Testis (tissue), 2 donors: ENCODE measurements at regions not wholly inside any gene's neighbourhood (a gene's known extent, or its start where the extent isn't known, plus 50 kb on each side); places are given as distances from the start of the nearest gene placed in this dataset.

Source experiments
- DNase-seq: peaks from one replicate; pipeline ENCODE4 v3.0.0-alpha.2; 2019
- H3K27ac ChIP-seq, 2 donors: fragments of 200-600 bp; sonication (generic); one replicate each; pipeline ENCODE4 v1.5.1; 2019
- H3K27me3 ChIP-seq: fragments of 200-600 bp; sonication (generic); one replicate; pipeline ENCODE4 v1.5.1; 2019
- H3K36me3 ChIP-seq: fragments of 200-600 bp; sonication (generic); one replicate; pipeline ENCODE4 v1.5.1; 2017; ENCODE audit warnings: low read depth; ENCODE audit errors: missing control alignments
- H3K4me1 ChIP-seq: fragments of 200-600 bp; sonication (generic); one replicate; pipeline ENCODE4 v1.5.1; 2019
- H3K4me3 ChIP-seq, 2 donors: fragments of 200-600 bp; sonication (generic); one replicate each; pipeline ENCODE4 v1.5.1; 2017 to 2019
- H3K9me3 ChIP-seq: fragments of 200-600 bp; sonication (generic); one replicate; pipeline ENCODE4 v1.5.1; 2017
- CTCF ChIP-seq, 3 experiments: fragments of 450-650 bp in 2 of 3; fragments of 200-600 bp in 1 of 3; sonication (generic) in 1 of 3; IDR thresholded peaks; one replicate each; pipeline ENCODE4 v1.5.1; 2016 to 2019; ENCODE audit warnings: antibody characterized with exemption in 3 of 3, mild to moderate bottlenecking in 2 of 3, moderate library complexity in 1 of 3
- POLR2A ChIP-seq: fragments of 450-650 bp; IDR thresholded peaks from one replicate; pipeline ENCODE4 v1.6.1; 2017; ENCODE audit warnings: antibody characterized with exemption, mild to moderate bottlenecking, moderate library complexity
- WGBS, 2 donors: methylation state at CpG; one replicate each; pipeline ENCODE4 v1.1.5; 2018; 5-methylcytosine and 5-hydroxymethylcytosine counted together
- intact Hi-C: fragments of 100-400 bp; cut with DNase I; formaldehyde crosslinking; loops from one replicate; pipeline ENCODE4 v1.15.1; 2023; ENCODE audit warnings: low total_unique reads

GRCh38 chr12:19951664-19952063 is 416.7 kb upstream of the PDE3A start:
- Histone ChIP-seq H3K4me3 (no peak overlapping the region), H3K36me3 (no peaks in the 10 kb centered on the region), H3K27me3 (no peaks in the 10 kb centered on the region), H3K4me1 (no peaks in the 10 kb centered on the region), H3K27ac (no peak overlapping the region), H3K9me3 (no peaks in the 10 kb centered on the region)
- TF ChIP-seq CTCF (IDR thresholded peaks at IDR 0.05) (no peak), POLR2A (no peak)
- no peak for DNase-seq
- 62 to 67% methylated on average over 4 of the region's 4 CpGs for WGBS, 2 donors
- intact Hi-C loops = no loop called here

GRCh38 chr12:19953734-19954133 is 414.6 kb upstream of the PDE3A start:
- intact Hi-C loops = no loop called here
- no peak overlapping the region for H3K4me3 ChIP-seq
- DNase-seq = no peak
- H3K9me3 ChIP-seq = no peaks in the 10 kb centered on the region
- H3K27me3 ChIP-seq = no peaks in the 10 kb centered on the region
- H3K36me3 ChIP-seq = no peaks in the 10 kb centered on the region
- WGBS, 2 donors = 55 to 79% methylated on average over 1 of the region's 1 CpG
- H3K4me1 ChIP-seq = no peaks in the 10 kb centered on the region
- H3K27ac ChIP-seq = no peak overlapping the region
- TF ChIP-seq CTCF (IDR thresholded peaks at IDR 0.05) (no peak), POLR2A (no peak)

- H3K36me3 ChIP-seq = no peaks in the 10 kb centered on the region
- no peaks in the 10 kb centered on the region for H3K27me3 ChIP-seq
- no peak overlapping the region for H3K27ac ChIP-seq
- no peaks in the 10 kb centered on the region for H3K4me1 ChIP-seq
- intact Hi-C loops = no loop called here
- TF ChIP-seq POLR2A = no peak
- TF ChIP-seq CTCF (IDR thresholded peaks at IDR 0.05) = no peak
- H3K4me3 ChIP-seq = no peak overlapping the region
- no peaks in the 10 kb centered on the region for H3K9me3 ChIP-seq
- no peak for DNase-seq
- WGBS, 2 donors = 94 to 96% methylated on average over 4 of the region's 4 CpGs
Observed at GRCh38 chr12:19954163-19954562, 414.2 kb upstream of the PDE3A start.

- Histone ChIP-seq H3K9me3 (no peaks in the 10 kb centered on the region), H3K36me3 (no peaks in the 10 kb centered on the region), H3K4me1 (no peaks in the 10 kb centered on the region), H3K27me3 (no peaks in the 10 kb centered on the region), H3K27ac (no peak overlapping the region), H3K4me3 (no peak overlapping the region)
- WGBS, 2 donors = 75 to 84% methylated on average over 6 of the region's 6 CpGs
- intact Hi-C loops = no loop called here
- TF ChIP-seq POLR2A (no peak), CTCF (IDR thresholded peaks at IDR 0.05) (no peak)
- no peak for DNase-seq
Observed at GRCh38 chr12:19957308-19958125, 410.8 kb upstream of the PDE3A start.

GRCh38 chr12:19958389-19958788 is 409.9 kb upstream of the PDE3A start:
- DNase-seq = no peak
- H3K27me3 ChIP-seq = no peaks in the 10 kb centered on the region
- 92 to 100% methylated on average over 1 of the region's 1 CpG for WGBS, 2 donors
- no peaks in the 10 kb centered on the region for H3K9me3 ChIP-seq
- no peak overlapping the region for H3K27ac ChIP-seq
- TF ChIP-seq CTCF (IDR thresholded peaks at IDR 0.05) (no peak), POLR2A (no peak)
- no peaks in the 10 kb centered on the region for H3K4me1 ChIP-seq
- H3K4me3 ChIP-seq = no peak overlapping the region
- H3K36me3 ChIP-seq = no peaks in the 10 kb centered on the region
- intact Hi-C loops = no loop called here
